GM10266 (cell line): ENCODE measurements at regions not wholly inside any gene's neighbourhood (a gene's known extent, or its start where the extent isn't known, plus 50 kb on each side); places are given as distances from the start of the nearest gene placed in this dataset.

Source experiments
- DNase-seq: peaks from one replicate; pipeline ENCODE4 v3.0.0; 2012; ENCODE audit errors: extremely low spot score
- TF ChIP-seq, protein P1 (sequence below): IDR thresholded peaks from 2 replicates; pipeline ENCODE4 v1.5.1; 2012; ENCODE audit warnings: mild to moderate bottlenecking, low read depth; ENCODE audit not compliant: control insufficient read depth, insufficient read depth; ENCODE audit errors: missing control alignments

DNA sequence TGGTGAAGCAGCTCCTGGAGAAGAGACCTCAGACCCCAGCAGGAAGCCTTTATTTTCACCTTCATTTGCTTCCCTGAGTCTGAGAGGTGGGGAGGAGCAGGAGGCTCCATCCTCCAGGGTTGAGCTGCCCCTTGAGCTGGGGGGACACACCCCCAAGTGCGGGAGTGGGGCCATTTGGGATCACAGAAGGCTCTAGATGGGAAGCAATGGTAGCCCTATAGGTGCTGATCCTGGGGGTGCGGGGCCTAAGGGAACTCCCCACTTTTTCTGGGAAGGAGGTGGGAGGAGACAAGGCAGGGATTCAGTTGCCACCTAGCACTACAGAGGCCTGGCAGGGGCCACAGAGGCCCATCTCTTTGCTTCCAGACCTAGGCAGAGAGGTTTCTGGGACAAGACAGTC lies 247.9 kb upstream of the CSF3R start:
- DNase-seq = no peak
- TF ChIP-seq, protein P1, sequence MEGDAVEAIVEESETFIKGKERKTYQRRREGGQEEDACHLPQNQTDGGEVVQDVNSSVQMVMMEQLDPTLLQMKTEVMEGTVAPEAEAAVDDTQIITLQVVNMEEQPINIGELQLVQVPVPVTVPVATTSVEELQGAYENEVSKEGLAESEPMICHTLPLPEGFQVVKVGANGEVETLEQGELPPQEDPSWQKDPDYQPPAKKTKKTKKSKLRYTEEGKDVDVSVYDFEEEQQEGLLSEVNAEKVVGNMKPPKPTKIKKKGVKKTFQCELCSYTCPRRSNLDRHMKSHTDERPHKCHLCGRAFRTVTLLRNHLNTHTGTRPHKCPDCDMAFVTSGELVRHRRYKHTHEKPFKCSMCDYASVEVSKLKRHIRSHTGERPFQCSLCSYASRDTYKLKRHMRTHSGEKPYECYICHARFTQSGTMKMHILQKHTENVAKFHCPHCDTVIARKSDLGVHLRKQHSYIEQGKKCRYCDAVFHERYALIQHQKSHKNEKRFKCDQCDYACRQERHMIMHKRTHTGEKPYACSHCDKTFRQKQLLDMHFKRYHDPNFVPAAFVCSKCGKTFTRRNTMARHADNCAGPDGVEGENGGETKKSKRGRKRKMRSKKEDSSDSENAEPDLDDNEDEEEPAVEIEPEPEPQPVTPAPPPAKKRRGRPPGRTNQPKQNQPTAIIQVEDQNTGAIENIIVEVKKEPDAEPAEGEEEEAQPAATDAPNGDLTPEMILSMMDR = no peak

DNA sequence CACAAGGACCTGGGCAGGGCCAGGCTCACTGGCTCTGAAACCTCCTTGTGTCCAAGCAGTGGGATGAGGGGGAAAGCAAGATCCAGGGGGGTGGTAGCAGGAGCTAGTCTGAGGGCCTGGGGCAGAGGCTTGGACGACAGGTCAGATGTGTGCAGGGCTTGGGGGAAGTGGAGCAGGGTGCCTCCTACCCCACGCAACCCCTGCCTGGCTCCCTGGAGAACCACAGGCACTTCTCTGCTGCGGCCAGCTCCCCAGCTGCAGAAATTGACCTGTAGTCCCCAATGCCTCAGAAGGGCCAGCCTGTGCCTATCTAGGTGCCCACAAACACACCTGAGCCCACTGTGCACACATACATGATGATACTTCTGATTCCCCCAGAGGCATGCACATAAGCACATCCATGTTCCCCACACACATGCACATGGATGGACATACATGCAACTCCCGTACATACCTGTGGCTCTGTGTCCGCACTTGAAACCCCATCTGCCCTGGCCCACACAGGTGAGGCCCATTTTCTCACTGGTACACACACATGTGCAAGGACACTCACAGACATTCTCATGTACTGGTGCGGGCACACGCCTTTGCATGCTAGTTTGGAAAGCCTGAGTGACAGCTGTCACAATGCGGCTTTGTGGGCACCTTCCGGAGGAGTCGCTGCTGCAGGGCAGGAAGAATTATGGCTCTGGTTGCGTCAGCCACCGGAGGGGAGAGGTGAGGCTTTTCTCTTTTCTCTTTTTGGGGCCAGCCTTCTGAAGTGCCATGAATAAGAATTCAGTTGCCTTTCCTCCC lies 247.2 kb upstream of the CSF3R start:
- DNase-seq = no peak
- TF ChIP-seq, protein P1 = no peak

DNA sequence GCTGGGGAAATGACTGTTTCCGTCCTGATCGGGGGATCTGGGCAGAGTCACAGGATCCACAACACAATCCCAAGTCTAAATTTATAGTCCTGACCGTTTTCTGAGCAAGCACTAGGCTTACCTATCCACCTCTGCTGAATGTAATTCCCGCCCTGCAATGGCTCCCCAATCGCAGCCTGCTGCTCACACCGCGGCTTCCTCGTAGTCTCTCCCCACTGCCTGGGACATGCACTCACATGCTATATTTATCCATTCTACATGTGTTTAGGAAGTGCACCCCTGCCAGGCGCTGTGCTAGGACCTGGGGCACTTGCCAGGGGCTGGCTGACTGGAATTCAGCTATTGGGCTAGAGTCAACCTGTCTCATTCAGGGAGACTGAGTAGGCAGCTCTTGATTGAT lies 246.6 kb upstream of the CSF3R start:
- no peak for DNase-seq
- TF ChIP-seq, protein P1 = no peak

DNA sequence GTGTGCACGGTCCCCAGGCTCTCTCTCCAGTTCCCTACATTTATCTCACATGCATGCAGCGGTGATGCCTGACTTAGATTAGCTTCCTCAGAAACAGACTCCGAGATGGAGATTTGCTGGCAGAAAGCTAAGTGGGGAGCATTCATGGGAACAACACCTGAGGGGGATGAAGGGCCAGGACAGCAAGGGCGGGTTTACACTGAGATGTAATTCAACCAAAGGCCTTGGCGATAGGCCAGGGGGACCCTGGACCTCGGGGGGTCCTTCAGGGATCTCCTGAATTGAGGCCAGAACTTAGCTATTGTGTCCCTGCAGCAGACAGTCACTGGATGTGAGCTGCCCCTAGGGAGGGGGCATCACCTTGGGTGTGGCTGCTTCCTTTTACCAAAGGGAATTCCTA lies 246.1 kb upstream of the CSF3R start:
- no peak for DNase-seq
- TF ChIP-seq, protein P1 = no peak

DNA sequence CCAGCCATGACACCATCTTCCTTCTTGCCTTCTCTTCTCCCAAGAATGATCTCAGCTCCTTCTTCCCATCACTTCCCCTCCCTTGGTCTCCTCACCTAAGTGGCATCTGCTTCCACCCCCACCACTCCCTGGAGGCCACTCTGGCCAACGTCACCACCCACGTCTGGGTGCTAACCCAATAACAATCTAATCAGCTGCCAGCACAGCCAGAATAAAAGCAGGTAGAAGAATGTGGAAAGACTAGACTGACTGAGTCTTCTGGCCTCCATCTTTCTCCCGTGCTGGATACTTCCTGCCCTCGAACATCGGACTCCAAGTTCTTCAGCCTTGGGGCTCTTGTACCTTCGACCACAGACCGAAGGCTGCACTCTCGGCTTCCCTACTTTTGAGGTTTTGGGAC lies 245.3 kb upstream of the CSF3R start:
- TF ChIP-seq, protein P1 = no peak
- no peak for DNase-seq

DNA sequence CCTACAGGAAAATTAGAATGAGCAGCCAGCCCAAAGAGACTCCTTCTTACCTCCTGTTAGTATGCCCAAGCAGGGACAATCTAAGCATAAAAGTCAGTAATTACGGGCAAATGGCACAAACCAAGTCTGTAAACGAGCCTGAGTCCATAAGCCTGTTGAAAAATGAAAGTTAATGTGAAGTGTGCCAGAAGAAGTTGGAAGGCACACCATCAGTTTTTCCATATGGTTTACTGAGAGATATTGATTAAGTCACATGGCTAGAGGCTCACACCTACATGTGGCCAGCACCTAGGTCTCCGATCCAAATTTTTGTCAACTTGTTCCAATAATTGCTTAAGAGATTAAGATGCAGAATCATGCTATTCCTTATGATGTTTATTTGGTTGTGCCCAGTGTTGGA lies 242.4 kb upstream of the CSF3R start:
- TF ChIP-seq, protein P1 = no peak
- DNase-seq = no peak

DNA sequence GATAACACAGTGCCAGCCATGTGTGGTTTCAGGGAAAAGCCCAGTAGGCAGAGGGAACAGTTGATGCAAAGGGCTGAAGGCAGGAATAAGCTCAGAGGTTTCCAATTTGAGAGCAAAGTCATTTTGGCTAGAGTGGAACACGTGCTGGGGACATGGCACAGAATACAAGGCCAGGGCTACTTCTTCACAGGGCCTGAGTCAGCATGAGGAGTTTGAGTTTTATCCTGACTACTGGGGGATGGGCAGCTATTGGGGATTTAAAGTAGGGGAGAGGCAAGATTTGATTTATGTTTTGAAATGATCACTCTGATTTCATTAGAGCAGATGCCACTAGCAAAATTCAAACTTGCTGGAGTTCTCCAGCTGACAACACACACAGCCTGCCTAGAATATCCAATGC lies 241.1 kb upstream of the CSF3R start:
- DNase-seq = no peak
- TF ChIP-seq, protein P1 = no peak
